ENCODE measurements at regions not wholly inside any gene's neighbourhood (a gene's known extent, or its start where the extent isn't known, plus 50 kb on each side); places are given as distances from the start of the nearest gene placed in this dataset.

DNA sequence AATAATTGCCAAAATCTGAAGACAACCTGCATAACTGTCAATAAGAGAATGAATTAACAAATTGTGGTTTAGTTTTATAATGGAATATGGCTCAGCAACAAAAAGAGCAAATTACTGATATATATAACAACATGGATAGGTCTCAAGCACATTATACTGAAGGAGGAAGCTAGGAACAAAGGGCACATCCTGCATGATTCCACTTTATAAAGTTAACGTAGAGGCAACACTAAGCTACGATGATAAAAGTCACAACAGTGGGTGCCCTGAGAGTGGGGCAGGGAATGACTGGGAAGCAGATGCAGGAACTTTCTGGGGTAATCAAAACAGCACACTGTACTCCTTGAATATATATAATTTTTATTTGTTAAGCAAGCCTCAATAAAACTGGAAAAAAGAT is 165.2 kb downstream of the RMI1 start:
- TF ChIP-seq, protein P1, sequence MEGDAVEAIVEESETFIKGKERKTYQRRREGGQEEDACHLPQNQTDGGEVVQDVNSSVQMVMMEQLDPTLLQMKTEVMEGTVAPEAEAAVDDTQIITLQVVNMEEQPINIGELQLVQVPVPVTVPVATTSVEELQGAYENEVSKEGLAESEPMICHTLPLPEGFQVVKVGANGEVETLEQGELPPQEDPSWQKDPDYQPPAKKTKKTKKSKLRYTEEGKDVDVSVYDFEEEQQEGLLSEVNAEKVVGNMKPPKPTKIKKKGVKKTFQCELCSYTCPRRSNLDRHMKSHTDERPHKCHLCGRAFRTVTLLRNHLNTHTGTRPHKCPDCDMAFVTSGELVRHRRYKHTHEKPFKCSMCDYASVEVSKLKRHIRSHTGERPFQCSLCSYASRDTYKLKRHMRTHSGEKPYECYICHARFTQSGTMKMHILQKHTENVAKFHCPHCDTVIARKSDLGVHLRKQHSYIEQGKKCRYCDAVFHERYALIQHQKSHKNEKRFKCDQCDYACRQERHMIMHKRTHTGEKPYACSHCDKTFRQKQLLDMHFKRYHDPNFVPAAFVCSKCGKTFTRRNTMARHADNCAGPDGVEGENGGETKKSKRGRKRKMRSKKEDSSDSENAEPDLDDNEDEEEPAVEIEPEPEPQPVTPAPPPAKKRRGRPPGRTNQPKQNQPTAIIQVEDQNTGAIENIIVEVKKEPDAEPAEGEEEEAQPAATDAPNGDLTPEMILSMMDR (IDR thresholded peaks at IDR 0.05): no peak
- no peak overlapping the region for H3K27ac ChIP-seq
- no peak for DNase-seq
- no peaks in the 10 kb centered on the region for H3K36me3 ChIP-seq
- H3K27me3 ChIP-seq: peaks cover 2 to 23% of the 10 kb centered on the region in 2 donors
- H3K4me1 ChIP-seq: peaks cover 0 to 2% of the 10 kb centered on the region in 2 donors
- H3K9me3 ChIP-seq: no peaks in the 10 kb centered on the region
- intact Hi-C loops (cut with DNase I; ENCODE audit: low total_unique reads): no loop called here
- no peak overlapping the region for H3K4me3 ChIP-seq

DNA sequence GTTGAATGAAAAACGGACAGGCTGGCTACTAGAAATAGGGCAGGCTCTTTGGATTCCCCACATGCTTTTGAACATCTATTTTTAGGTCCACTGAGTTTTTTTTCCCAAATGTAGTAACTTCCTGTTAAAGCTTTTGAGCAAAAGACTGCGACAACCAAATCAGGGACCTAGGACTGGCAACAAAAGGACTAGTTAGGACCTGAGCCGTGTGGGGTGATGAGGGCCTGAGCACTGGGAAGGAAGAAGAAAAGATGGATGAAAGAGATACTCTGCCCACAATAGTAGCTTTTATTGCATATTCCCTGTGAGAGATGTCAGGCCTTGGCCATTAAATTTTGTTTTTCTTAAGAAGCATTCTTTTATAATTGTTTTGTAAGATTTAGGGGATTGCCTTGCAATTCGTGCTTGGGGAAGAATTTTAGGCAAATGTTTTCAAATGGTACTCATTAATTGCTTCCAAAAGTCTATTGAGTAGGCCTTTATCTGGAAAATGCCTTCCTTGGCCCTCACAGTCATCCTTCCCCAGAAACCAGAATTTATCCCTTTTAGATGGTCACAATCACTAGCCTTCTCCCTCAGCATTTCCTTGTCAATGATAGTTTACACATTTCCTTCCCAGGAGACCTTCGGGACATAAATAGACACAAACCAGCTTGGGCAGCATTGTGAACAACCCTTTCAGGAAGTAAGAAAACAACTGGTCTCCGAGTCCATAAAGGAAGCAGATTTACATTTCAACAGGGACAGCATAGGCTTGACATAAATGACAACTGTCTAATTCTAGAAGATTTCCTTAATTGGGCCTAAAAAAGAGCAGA is 166.5 kb downstream of the RMI1 start:
- Histone ChIP-seq H3K36me3 (no peaks in the 10 kb centered on the region), H3K4me3 (no peak overlapping the region), H3K27ac (peak overlapping the region; percentile 33 to 42), H3K9me3 (no peaks in the 10 kb centered on the region), H3K27me3 (peaks cover 0 to 11% of the 10 kb centered on the region in 2 donors), H3K4me1 (no peaks in the 10 kb centered on the region)
- TF ChIP-seq POLR2A (IDR thresholded peaks at IDR 0.05): no peak
- intact Hi-C loops (cut with DNase I; ENCODE audit: low total_unique reads): no loop called here
- no peak for DNase-seq

DNA sequence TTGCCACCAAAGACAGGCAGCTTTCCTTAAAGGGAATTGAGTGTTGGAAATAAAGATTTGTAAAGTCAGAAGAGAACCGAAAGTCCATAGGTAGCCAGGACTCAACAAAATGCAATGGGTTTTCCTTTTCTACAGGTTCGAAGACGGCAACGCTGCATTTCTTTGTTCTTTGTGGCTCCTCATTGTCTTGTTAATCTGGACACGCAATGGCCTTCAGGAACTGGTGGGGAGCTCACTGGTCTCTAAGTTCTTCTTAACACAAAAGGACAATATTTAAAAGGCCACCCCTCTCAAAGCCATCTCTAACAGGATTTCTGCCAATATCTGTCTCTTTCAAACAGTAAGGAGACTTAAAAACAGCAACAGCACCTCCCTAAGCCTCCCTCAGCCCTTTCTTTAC is 170.6 kb downstream of the RMI1 start:
- H3K27me3 ChIP-seq: no peaks in the 10 kb centered on the region
- no peak for TF ChIP-seq POLR2A (IDR thresholded peaks at IDR 0.05)
- TF ChIP-seq, protein P1 (IDR thresholded peaks at IDR 0.05): no peak
- no peaks in the 10 kb centered on the region for H3K4me1 ChIP-seq
- H3K9me3 ChIP-seq: no peaks in the 10 kb centered on the region
- no peak overlapping the region for H3K27ac ChIP-seq
- no peak overlapping the region for H3K4me3 ChIP-seq
- DNase-seq: no peak
- no peaks in the 10 kb centered on the region for H3K36me3 ChIP-seq
- intact Hi-C loops (cut with DNase I; ENCODE audit: low total_unique reads): no loop called here

DNA sequence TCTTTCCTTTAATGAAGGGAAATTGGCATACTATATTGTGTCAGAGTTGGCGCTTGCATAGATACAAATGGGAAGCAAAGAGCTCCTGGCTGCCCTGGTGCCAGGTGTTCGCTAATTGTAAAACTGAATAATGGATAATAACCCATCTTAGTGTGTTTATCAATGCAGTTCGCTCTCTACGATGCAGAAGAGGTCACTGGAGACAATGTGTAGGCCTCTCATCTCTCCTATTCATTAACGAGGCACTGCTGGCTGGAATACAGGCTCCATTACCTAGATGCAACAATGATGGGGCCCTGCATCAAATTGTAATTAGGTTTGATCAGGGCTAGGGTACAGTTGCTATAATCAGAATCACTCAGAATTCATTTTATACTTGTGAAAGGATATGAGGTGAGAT is 171.0 kb downstream of the RMI1 start:
- Histone ChIP-seq H3K4me1 (no peaks in the 10 kb centered on the region), H3K27ac (no peak overlapping the region), H3K36me3 (no peaks in the 10 kb centered on the region), H3K4me3 (no peak overlapping the region), H3K9me3 (no peaks in the 10 kb centered on the region), H3K27me3 (no peaks in the 10 kb centered on the region)
- intact Hi-C loops (cut with DNase I; ENCODE audit: low total_unique reads): no loop called here
- no peak for TF ChIP-seq POLR2A (IDR thresholded peaks at IDR 0.05)
- TF ChIP-seq, protein P1 (IDR thresholded peaks at IDR 0.05): no peak
- DNase-seq: no peak

DNA sequence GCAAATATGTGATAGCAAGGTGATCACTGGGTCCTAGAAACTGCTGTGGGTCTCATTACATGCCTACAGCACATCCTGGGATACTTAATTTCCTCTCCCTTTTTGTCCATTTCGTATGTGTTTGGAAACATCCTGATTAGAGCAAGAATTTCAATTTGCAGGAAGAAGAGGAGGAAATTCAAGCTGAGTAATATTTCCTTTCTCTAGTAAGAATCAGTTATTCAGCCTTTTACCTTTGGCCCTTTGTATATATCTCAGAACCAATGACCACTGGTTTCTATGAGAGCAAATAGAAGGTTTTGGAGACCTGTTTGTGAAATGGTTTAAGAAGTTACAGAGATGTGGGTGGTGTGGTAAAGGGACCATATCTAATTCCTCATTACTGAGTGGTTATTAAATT is 171.6 kb downstream of the RMI1 start:
- no peaks in the 10 kb centered on the region for H3K9me3 ChIP-seq
- no peaks in the 10 kb centered on the region for H3K27me3 ChIP-seq
- no peak overlapping the region for H3K27ac ChIP-seq
- intact Hi-C loops (cut with DNase I; ENCODE audit: low total_unique reads): no loop called here
- H3K36me3 ChIP-seq: no peaks in the 10 kb centered on the region
- TF ChIP-seq POLR2A (IDR thresholded peaks at IDR 0.05): no peak
- TF ChIP-seq, protein P1 (IDR thresholded peaks at IDR 0.05): no peak
- no peaks in the 10 kb centered on the region for H3K4me1 ChIP-seq
- no peak for DNase-seq
- H3K4me3 ChIP-seq: no peak overlapping the region

All from uterus (tissue), 3 donors.